ENCODE measurements at regions not wholly inside any gene's neighbourhood (a gene's known extent, or its start where the extent isn't known, plus 50 kb on each side); places are given as distances from the start of the nearest gene placed in this dataset.

DNA sequence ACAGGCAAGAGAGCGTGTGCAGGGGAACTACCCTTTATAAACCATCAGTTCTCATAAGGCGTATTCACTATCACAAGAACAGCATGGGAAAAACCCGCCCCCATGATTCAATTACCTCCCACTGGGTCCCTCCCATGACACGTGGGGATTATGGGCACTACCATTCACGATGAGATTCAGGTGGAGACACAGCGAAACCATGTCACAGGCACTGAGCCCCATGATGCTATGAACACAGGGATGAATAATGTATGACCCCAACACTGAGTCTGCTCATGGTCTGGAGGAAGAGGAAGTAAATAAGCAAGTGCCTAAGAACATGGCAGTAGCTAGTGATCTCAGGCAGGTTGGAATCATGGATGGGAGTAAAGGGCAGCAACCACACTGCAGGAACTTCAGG lies 281.0 kb upstream of the ZNF462 start:
- H3K9me3 ChIP-seq, result no peaks in the 10 kb centered on the region
- no peaks in the 10 kb centered on the region for H3K27me3 ChIP-seq
- no peak for TF ChIP-seq POLR2A (IDR thresholded peaks at IDR 0.05)
- TF ChIP-seq, protein P1, sequence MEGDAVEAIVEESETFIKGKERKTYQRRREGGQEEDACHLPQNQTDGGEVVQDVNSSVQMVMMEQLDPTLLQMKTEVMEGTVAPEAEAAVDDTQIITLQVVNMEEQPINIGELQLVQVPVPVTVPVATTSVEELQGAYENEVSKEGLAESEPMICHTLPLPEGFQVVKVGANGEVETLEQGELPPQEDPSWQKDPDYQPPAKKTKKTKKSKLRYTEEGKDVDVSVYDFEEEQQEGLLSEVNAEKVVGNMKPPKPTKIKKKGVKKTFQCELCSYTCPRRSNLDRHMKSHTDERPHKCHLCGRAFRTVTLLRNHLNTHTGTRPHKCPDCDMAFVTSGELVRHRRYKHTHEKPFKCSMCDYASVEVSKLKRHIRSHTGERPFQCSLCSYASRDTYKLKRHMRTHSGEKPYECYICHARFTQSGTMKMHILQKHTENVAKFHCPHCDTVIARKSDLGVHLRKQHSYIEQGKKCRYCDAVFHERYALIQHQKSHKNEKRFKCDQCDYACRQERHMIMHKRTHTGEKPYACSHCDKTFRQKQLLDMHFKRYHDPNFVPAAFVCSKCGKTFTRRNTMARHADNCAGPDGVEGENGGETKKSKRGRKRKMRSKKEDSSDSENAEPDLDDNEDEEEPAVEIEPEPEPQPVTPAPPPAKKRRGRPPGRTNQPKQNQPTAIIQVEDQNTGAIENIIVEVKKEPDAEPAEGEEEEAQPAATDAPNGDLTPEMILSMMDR (IDR thresholded peaks at IDR 0.05), result no peak
- DNase-seq, result no peak
- intact Hi-C loops (cut with DNase I), result no loop called here
- H3K27ac ChIP-seq, result no peak overlapping the region
- no peak overlapping the region for H3K4me3 ChIP-seq (replicated peaks in 1 of 3)
- H3K4me1 ChIP-seq, result no peaks in the 10 kb centered on the region
- WGBS, 2 donors, result 91 to 96% methylated on average over 6 of the region's 6 CpGs
- H3K36me3 ChIP-seq, result no peaks in the 10 kb centered on the region

DNA sequence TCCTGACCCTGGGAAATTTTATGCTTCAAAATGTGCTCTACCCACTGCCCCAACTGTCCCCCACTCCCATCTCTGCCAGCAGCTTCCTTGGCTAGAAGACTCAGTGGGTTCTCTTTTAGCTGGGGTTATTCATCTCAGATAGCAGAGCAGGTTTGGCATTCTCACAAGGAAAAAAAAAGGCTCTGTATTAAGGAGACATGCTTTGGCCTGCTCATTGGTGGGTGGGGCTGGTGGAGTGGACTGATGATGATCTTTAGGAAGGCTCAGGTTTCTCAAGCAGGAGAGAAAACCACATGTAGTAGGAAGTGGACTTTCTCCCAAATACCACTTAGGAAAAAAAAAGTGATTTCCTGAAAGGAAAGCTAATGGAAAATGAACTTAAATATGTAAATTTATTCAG lies 279.2 kb upstream of the ZNF462 start:
- TF ChIP-seq, protein P1 (IDR thresholded peaks at IDR 0.05), result no peak
- TF ChIP-seq POLR2A (IDR thresholded peaks at IDR 0.05), result no peak
- H3K27ac ChIP-seq, result no peak overlapping the region
- no peaks in the 10 kb centered on the region for H3K4me1 ChIP-seq
- intact Hi-C loops (cut with DNase I), result no loop called here
- no peaks in the 10 kb centered on the region for H3K27me3 ChIP-seq
- no peaks in the 10 kb centered on the region for H3K9me3 ChIP-seq
- H3K36me3 ChIP-seq, result no peaks in the 10 kb centered on the region
- H3K4me3 ChIP-seq (replicated peaks in 1 of 3), result no peak overlapping the region
- DNase-seq, result no peak

DNA sequence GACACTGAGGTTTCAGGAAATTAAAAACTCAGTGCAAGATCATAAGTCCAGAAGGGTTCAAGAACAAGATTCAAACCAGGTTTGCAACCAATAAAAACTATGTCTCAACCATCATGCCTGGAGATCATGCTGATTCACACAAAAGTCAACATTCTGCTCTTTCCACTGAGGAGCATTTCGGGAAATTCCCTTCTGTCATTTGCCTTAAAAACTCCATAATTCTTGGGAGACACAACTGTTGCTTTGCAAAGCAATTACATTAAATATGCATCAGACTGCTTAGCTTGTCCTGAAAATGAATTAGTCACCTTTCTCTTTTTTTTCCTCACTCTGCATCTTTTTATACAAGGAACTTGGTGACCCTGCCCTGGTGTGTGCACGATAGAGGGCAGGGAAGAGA lies 275.9 kb upstream of the ZNF462 start:
- no peak for DNase-seq
- no peak overlapping the region for H3K4me3 ChIP-seq (replicated peaks in 1 of 3)
- 82 to 85% methylated on average over 2 of the region's 2 CpGs for WGBS, 2 donors
- TF ChIP-seq POLR2A (IDR thresholded peaks at IDR 0.05), result no peak
- TF ChIP-seq, protein P1 (IDR thresholded peaks at IDR 0.05), result no peak
- no peak overlapping the region for H3K27ac ChIP-seq
- intact Hi-C loops (cut with DNase I), result no loop called here
- no peaks in the 10 kb centered on the region for H3K36me3 ChIP-seq
- no peaks in the 10 kb centered on the region for H3K4me1 ChIP-seq
- no peaks in the 10 kb centered on the region for H3K9me3 ChIP-seq
- no peaks in the 10 kb centered on the region for H3K27me3 ChIP-seq

DNA sequence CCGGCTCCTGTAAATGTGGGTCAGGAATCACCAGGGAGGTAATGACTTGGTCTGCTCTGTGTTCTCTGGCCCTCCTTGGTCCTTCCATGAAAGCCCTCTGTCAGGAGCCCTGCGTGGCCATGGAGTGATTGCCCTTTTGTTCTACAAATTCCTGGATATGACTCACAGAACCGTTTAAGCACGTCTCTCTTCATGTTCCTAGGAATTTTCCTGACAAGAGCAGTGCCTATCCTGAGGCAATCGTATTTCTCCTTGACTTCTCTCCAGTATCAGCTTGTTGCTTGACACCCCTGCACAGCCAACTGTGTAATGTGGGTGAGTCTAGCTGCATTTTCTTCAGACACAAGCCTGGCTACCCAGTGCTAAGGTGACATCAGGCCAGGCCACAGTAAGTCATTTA lies 274.3 kb upstream of the ZNF462 start:
- TF ChIP-seq, protein P1 (IDR thresholded peaks at IDR 0.05), result no peak
- TF ChIP-seq POLR2A (IDR thresholded peaks at IDR 0.05), result no peak
- DNase-seq, result no peak
- Histone ChIP-seq H3K9me3 (no peaks in the 10 kb centered on the region), H3K4me3 (replicated peaks in 1 of 3) (no peak overlapping the region), H3K27ac (no peak overlapping the region), H3K4me1 (no peaks in the 10 kb centered on the region), H3K36me3 (no peaks in the 10 kb centered on the region), H3K27me3 (no peaks in the 10 kb centered on the region)
- intact Hi-C loops (cut with DNase I), result no loop called here
- 60 to 64% methylated on average over 5 of the region's 5 CpGs for WGBS, 2 donors

DNA sequence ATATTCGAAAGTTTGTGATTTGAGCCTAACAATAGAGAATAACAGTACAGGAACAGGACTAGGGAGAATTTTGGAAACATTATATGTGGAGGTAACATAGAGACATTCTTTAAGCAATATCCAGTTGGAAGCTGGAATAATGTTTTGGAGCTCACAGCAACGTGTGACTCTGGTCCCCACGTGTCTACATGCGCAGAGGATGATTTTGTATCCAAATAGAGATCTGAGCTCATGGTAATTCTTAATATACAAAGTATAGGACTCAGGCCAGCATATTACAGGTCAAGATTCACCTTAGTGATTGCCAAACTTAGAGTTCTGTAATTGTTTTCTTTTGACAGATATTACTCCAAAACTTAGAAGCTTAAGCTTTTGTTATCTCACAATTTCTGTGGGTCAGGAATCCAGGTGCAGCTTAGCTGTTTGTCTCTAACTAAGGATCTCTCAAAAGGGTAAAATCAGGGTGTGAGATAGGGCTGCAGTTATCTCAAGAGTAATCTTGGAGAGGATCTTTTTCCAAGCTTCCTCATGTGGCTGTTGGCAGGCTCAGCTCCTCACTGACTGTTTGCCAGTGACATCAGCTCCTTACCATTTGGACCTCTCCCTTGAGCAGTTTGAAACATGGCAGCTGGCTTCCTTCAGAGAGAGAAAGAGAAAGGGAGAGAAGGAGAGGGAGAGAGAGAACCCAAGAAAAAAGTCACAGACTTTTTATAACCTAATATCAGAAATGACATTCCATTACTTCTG lies 272.0 kb upstream of the ZNF462 start:
- DNase-seq, result no peak
- H3K36me3 ChIP-seq, result no peaks in the 10 kb centered on the region
- no peaks in the 10 kb centered on the region for H3K27me3 ChIP-seq
- intact Hi-C loops (cut with DNase I), result no loop called here
- no peak overlapping the region for H3K27ac ChIP-seq
- 85 to 90% methylated on average over 4 of the region's 4 CpGs for WGBS, 2 donors
- TF ChIP-seq, protein P1 (IDR thresholded peaks at IDR 0.05), result no peak
- TF ChIP-seq POLR2A (IDR thresholded peaks at IDR 0.05), result no peak
- no peaks in the 10 kb centered on the region for H3K4me1 ChIP-seq
- no peak overlapping the region for H3K4me3 ChIP-seq (replicated peaks in 1 of 3)
- H3K9me3 ChIP-seq, result no peaks in the 10 kb centered on the region
